ENCODE measurements at regions not wholly inside any gene's neighbourhood (a gene's known extent, or its start where the extent isn't known, plus 50 kb on each side); places are given as distances from the start of the nearest gene placed in this dataset.

- peak; percentile 95 for DNase-seq (ENCODE audit: low read depth, low spot score)
These were observed 105.7 kb upstream of the PPP2R5A start for GRCh38 chr1:212179394-212180076.

DNA sequence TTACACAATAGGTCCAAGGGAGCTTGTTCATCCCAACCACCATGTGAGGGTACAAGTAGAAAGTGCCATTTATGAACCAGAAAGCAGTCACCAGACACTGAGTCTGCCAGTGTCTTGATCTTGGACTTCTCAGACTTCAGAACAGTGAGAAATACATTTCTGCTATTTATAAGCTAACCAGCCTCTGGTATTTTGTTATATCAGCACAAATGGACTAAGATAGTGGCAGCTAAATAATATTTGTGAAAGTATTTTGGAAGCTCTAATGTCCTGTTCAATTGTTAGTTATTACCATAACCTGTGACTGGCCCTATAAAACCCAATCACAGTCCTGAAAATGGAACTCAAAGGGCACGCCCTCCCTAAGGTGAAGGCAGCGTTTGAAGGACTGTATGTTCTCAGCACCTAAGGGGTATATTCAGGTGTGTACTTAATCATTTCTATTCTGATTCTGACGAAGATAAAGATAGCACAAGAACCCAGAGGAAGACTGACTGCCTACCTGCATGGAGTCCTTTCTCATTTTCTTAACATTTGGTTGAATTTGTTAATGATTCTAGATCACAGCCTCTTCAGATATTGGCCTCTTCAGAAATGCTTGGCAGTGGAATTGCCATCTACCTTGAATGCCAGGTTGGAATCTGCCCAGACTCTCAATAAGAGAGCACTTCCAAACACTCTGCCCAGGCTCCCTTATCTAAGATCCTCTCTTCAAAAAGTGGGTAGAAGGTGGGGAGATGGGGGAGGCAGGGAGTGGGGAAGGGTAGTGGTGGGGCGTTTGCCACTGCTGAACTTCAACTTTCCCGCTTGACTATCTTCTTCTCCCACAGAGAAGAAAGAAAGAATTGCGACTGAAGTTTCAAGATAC lies 104.0 kb upstream of the PPP2R5A start:
- TF ChIP-seq CTCF (IDR thresholded peaks at IDR 0.05; ENCODE audit: low read depth, low read length), result no peak
- H3K4me3 ChIP-seq (ENCODE audit: low read depth, low read length), result no peak overlapping the region
- in situ Hi-C loops (cut with HindIII; ENCODE audit: low sequenced_read_pairs), result no loop called here
- no peak for DNase-seq (ENCODE audit: low read depth, low spot score)

More at GRCh38 chr1:212179394-212180076, 105.7 kb upstream of the PPP2R5A start:
- no peak for TF ChIP-seq CTCF (IDR thresholded peaks at IDR 0.05; ENCODE audit: low read depth, low read length)
- in situ Hi-C loops (cut with HindIII; ENCODE audit: low sequenced_read_pairs), result no loop called here
- H3K4me3 ChIP-seq (ENCODE audit: low read depth, low read length), result no peak overlapping the region

DNA sequence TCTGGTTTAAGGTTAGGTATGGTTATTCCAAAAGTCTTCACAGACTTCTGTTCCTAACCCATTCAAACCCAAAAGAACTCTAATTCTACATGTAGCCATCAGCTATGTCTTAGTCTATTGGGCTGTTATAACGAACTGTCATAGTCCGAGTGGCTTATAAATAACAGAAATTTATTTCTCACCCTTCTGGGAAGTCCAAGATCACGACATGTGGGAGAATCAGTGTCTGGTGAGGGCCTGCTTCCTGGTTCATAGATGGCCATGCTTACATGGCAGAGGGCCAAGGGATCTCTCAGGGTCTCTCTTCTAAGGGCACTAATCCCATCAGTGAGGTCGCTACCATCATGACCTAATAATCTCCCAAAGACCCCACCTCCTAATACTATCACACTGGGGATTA lies 103.0 kb upstream of the PPP2R5A start:
- no peak for DNase-seq (ENCODE audit: low read depth, low spot score)

GRCh38 chr1:212182579-212182978 lies 102.6 kb upstream of the PPP2R5A start:
- in situ Hi-C loops (cut with HindIII; ENCODE audit: low sequenced_read_pairs), result no loop called here
- no peak for DNase-seq (ENCODE audit: low read depth, low spot score)
- TF ChIP-seq CTCF (IDR thresholded peaks at IDR 0.05; ENCODE audit: low read depth, low read length), result no peak
- H3K4me3 ChIP-seq (ENCODE audit: low read depth, low read length), result no peak overlapping the region

More for the DNA sequence above, 103.0 kb upstream of the PPP2R5A start:
- no peak overlapping the region for H3K4me3 ChIP-seq (ENCODE audit: low read depth, low read length)
- no peak for TF ChIP-seq CTCF (IDR thresholded peaks at IDR 0.05; ENCODE audit: low read depth, low read length)
- in situ Hi-C loops (cut with HindIII; ENCODE audit: low sequenced_read_pairs), result no loop called here

GRCh38 chr1:212186427-212187207 lies 98.6 kb upstream of the PPP2R5A start:
- in situ Hi-C loops (cut with HindIII; ENCODE audit: low sequenced_read_pairs), result no loop called here
- no peak for DNase-seq (ENCODE audit: low read depth, low spot score)
- no peak overlapping the region for H3K4me3 ChIP-seq (ENCODE audit: low read depth, low read length)
- TF ChIP-seq CTCF (IDR thresholded peaks at IDR 0.05; ENCODE audit: low read depth, low read length), result no peak

- in situ Hi-C loops (cut with HindIII; ENCODE audit: low sequenced_read_pairs), result no loop called here
- no peak for TF ChIP-seq CTCF (IDR thresholded peaks at IDR 0.05; ENCODE audit: low read depth, low read length)
- no peak for DNase-seq (ENCODE audit: low read depth, low spot score)
- H3K4me3 ChIP-seq (ENCODE audit: low read depth, low read length), result no peak overlapping the region
These were observed 96.4 kb upstream of the PPP2R5A start for GRCh38 chr1:212188599-212189351.

Data from astrocyte of the spinal cord (primary cell).